ENCODE measurements at regions not wholly inside any gene's neighbourhood (a gene's known extent, or its start where the extent isn't known, plus 50 kb on each side); places are given as distances from the start of the nearest gene placed in this dataset.

DNA sequence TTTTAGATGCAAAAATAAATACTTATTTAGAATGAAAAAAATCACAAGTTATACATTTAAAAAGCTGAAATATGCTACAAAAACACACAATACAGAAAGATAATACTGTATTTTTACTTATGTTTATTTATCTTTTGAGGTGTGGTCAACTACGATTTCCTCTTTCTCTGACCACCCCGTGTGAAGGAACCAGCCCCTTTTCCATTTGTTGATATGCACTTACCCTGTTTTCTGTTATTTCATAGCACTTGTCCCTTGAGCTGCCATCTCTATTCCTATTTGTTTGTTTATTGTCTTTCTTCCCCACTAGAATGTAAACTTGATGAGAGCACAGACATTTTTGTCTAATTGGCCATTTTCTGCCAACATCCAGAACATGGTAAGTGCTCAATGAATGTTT is 460.5 kb upstream of the TRIB2 start:
- TF ChIP-seq TCF7L2 (IDR thresholded peaks at IDR 0.05; ENCODE audit: low read depth, low read length) (no peak), CTCF (IDR thresholded peaks at IDR 0.05) (no peak)

Data from Panc1 (cell line).